ENCODE measurements at regions not wholly inside any gene's neighbourhood (a gene's known extent, or its start where the extent isn't known, plus 50 kb on each side); places are given as distances from the start of the nearest gene placed in this dataset.

GRCh38 chr4:129358571-129358970 is 262.6 kb downstream of the C4orf33 start:
- TF ChIP-seq CREB5 (CRISPR knock-in tag; IDR thresholded peaks at IDR 0.05; ENCODE audit: low read depth) (no peak), ZNF8 (CRISPR knock-in tag; IDR thresholded peaks at IDR 0.05) (no peak), TOX (CRISPR knock-in tag; IDR thresholded peaks at IDR 0.05; ENCODE audit: borderline replicate concordance) (peak; percentile 11; the same call in 1 of the 2 replicates), CSRNP3 (CRISPR knock-in tag; IDR thresholded peaks at IDR 0.05) (no peak), GLIS3 (CRISPR knock-in tag; IDR thresholded peaks at IDR 0.05) (no peak), ZNF70 (CRISPR knock-in tag; IDR thresholded peaks at IDR 0.05) (no peak), ESRRG (CRISPR knock-in tag; IDR thresholded peaks at IDR 0.05) (no peak), ZNF565 (CRISPR knock-in tag; conservative IDR thresholded peaks at IDR 0.05; ENCODE audit: low read depth) (no peak), TCF4 (CRISPR knock-in tag; IDR thresholded peaks at IDR 0.05; ENCODE audit: borderline replicate concordance) (no peak), PPARA (CRISPR knock-in tag; IDR thresholded peaks at IDR 0.05; ENCODE audit: borderline replicate concordance) (no peak), ISL1 (CRISPR knock-in tag; IDR thresholded peaks at IDR 0.05) (peak; percentile 52), ZC3H10 (CRISPR knock-in tag; IDR thresholded peaks at IDR 0.05) (0 out of 2 replicates have a peak, but pooled peaks have one; percentile 17)
- peak; percentile 70 for ATAC-seq

GRCh38 chr4:129359461-129359860 is 263.5 kb downstream of the C4orf33 start:
- no peak for TF ChIP-seq CSRNP3 (CRISPR knock-in tag; IDR thresholded peaks at IDR 0.05)
- no peak for TF ChIP-seq ZNF8 (CRISPR knock-in tag; IDR thresholded peaks at IDR 0.05)
- no peak for TF ChIP-seq PATZ1 (CRISPR knock-in tag; IDR thresholded peaks at IDR 0.05; ENCODE audit: borderline replicate concordance)
- TF ChIP-seq ARNTL (CRISPR knock-in tag; IDR thresholded peaks at IDR 0.05; ENCODE audit: borderline replicate concordance, low read depth): no peak
- no peak for TF ChIP-seq CSDC2 (CRISPR knock-in tag; IDR thresholded peaks at IDR 0.05)
- TF ChIP-seq ZFP30 (CRISPR knock-in tag; IDR thresholded peaks at IDR 0.05): no peak
- TF ChIP-seq OSR1 (CRISPR knock-in tag; IDR thresholded peaks at IDR 0.05): no peak
- no peak for TF ChIP-seq SNAI2 (CRISPR knock-in tag; IDR thresholded peaks at IDR 0.05)
- TF ChIP-seq ZNF70 (CRISPR knock-in tag; IDR thresholded peaks at IDR 0.05): no peak
- TF ChIP-seq RARB (CRISPR knock-in tag; IDR thresholded peaks at IDR 0.05): no peak
- no peak for TF ChIP-seq TOX (CRISPR knock-in tag; IDR thresholded peaks at IDR 0.05; ENCODE audit: borderline replicate concordance)
- TF ChIP-seq TSHZ2 (CRISPR knock-in tag; IDR thresholded peaks at IDR 0.05): no peak
- no peak for TF ChIP-seq ISL1 (CRISPR knock-in tag; IDR thresholded peaks at IDR 0.05)
- TF ChIP-seq BACH2 (CRISPR knock-in tag; IDR thresholded peaks at IDR 0.05; ENCODE audit: borderline replicate concordance): no peak
- no peak for TF ChIP-seq CREB5 (CRISPR knock-in tag; IDR thresholded peaks at IDR 0.05; ENCODE audit: low read depth)
- no peak for TF ChIP-seq POU6F1 (CRISPR knock-in tag; IDR thresholded peaks at IDR 0.05; ENCODE audit: borderline replicate concordance, low read depth)
- TF ChIP-seq ZNF565 (CRISPR knock-in tag; conservative IDR thresholded peaks at IDR 0.05; ENCODE audit: low read depth): no peak
- no peak for TF ChIP-seq TCF4 (CRISPR knock-in tag; IDR thresholded peaks at IDR 0.05; ENCODE audit: borderline replicate concordance)
- ATAC-seq: no peak
